ENCODE measurements at regions not wholly inside any gene's neighbourhood (a gene's known extent, or its start where the extent isn't known, plus 50 kb on each side); places are given as distances from the start of the nearest gene placed in this dataset.

DNA sequence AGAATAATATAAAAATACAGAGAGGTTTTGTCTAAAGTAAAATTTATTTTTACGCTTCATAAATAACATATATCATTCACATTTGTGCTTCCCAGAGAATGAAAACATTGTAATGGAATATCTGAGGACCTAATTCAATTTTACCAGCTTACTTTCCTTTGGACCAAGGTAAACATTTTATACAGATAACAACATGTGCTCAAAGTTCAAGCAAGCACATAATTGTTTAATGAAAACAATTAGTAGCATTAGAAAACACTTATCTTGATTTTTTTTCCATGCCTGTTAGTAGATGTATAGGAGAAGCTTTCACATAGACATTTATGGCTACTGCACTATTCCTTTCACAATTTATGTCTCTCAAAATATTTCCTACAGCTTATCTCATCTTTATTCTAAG is 400.0 kb downstream of the ZIC1 start:
- POLR2A ChIA-PET: no interaction called here
- CTCF ChIA-PET: no interaction called here
- no peak overlapping the region for H3K27ac Mint-ChIP-seq (ENCODE audit: low read depth, unreplicated experiment)
- H3K4me3 Mint-ChIP-seq (ENCODE audit: unreplicated experiment): no peak overlapping the region
- intact Hi-C loops (cut with micrococcal nuclease): no loop called here
- H3K36me3 Mint-ChIP-seq (ENCODE audit: insufficient read depth, unreplicated experiment): no peaks in the 10 kb centered on the region
- H3K27me3 Mint-ChIP-seq (ENCODE audit: insufficient read depth, unreplicated experiment): peaks cover 32% of the 10 kb centered on the region
- BruUV-seq (replicated peaks): no TSS peak
- no peaks in the 10 kb centered on the region for H3K9me3 Mint-ChIP-seq (ENCODE audit: unreplicated experiment)
- DNase-seq (ENCODE audit: unreplicated experiment): no peak
- no peaks in the 10 kb centered on the region for H3K4me1 Mint-ChIP-seq (ENCODE audit: insufficient read depth, unreplicated experiment)
- no peak for TF ChIP-seq CTCF (IDR thresholded peaks at IDR 0.05; ENCODE audit: unreplicated experiment)

DNA sequence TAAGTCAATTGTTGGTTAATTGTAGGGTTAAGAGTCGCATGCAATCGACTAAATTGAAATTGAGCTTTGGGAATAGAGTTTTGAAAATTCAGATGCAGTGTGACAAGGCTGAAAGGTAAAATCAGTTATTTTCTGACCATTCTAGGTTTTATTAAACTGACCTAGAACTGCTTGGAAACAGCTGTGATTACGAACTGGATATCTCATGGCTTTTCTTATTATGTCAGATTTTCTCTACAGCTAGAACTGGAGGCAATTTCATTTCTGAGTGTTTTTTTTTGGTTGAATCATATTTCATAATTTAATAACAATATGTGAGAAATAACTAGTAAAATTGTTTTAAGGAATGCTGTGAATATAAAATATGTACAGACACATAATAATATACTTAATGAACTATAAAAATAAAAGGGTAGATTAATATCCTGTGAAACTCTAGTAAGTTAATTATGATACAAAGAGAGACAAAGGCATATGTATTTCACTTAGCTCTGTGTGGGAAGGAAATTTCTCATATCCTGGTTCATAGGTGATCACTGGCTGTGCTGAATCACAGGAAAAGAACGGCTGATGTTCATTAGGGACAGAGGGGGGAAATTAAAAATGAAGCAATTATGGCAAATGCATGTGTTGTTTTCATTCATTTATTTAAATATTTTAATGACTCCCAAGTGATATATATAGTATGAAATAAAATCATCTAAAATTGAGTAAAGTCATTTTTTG is 403.2 kb downstream of the ZIC1 start:
- no peak for DNase-seq (ENCODE audit: unreplicated experiment)
- no peak overlapping the region for H3K4me3 Mint-ChIP-seq (ENCODE audit: unreplicated experiment)
- POLR2A ChIA-PET: interaction anchor here (0.6 kb wide), 1 partner anchor 1636 kb away, joined by 3 read pairs; no protein-coding TSS in a partner anchor

DNA sequence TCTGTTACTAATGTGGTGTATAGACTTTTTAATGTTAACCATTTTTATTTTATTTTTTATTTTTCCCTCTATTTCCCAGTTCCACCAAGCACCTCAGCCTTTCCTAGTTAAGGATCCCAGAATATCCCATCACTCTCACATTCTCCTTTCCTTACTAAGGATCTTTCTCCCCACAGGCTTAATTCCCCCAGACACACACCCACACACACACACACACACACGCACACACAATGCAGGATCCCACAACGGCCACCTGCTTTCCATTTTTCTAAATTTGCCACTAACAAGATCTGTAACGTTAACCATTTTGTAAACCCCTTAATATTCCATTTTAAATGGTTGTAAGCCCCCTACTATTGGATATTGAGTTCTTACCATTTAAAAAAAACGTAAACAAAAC is 404.1 kb downstream of the ZIC1 start:
- Mint-ChIP-seq H3K4me3 (ENCODE audit: unreplicated experiment) (no peak overlapping the region), H3K27ac (ENCODE audit: low read depth, unreplicated experiment) (no peak overlapping the region), H3K9me3 (ENCODE audit: unreplicated experiment) (no peaks in the 10 kb centered on the region), H3K4me1 (ENCODE audit: insufficient read depth, unreplicated experiment) (no peaks in the 10 kb centered on the region), H3K36me3 (ENCODE audit: insufficient read depth, unreplicated experiment) (no peaks in the 10 kb centered on the region), H3K27me3 (ENCODE audit: insufficient read depth, unreplicated experiment) (peaks cover 32% of the 10 kb centered on the region)
- no peak for TF ChIP-seq CTCF (IDR thresholded peaks at IDR 0.05; ENCODE audit: unreplicated experiment)
- intact Hi-C loops (cut with micrococcal nuclease): no loop called here
- POLR2A ChIA-PET: interaction anchor here (0.6 kb wide), 1 partner anchor 65 kb away, joined by 4 read pairs; no protein-coding TSS in a partner anchor
- BruUV-seq (replicated peaks): no TSS peak
- CTCF ChIA-PET: no interaction called here
- no peak for DNase-seq (ENCODE audit: unreplicated experiment)

More for the DNA sequence above, 403.2 kb downstream of the ZIC1 start:
- TF ChIP-seq CTCF (IDR thresholded peaks at IDR 0.05; ENCODE audit: unreplicated experiment): no peak
- H3K27ac Mint-ChIP-seq (ENCODE audit: low read depth, unreplicated experiment): no peak overlapping the region
- H3K4me1 Mint-ChIP-seq (ENCODE audit: insufficient read depth, unreplicated experiment): no peaks in the 10 kb centered on the region
- CTCF ChIA-PET: no interaction called here
- intact Hi-C loops (cut with micrococcal nuclease): no loop called here
- H3K27me3 Mint-ChIP-seq (ENCODE audit: insufficient read depth, unreplicated experiment): peaks cover 32% of the 10 kb centered on the region
- H3K9me3 Mint-ChIP-seq (ENCODE audit: unreplicated experiment): no peaks in the 10 kb centered on the region
- no TSS peak for BruUV-seq (replicated peaks)
- H3K36me3 Mint-ChIP-seq (ENCODE audit: insufficient read depth, unreplicated experiment): no peaks in the 10 kb centered on the region

DNA sequence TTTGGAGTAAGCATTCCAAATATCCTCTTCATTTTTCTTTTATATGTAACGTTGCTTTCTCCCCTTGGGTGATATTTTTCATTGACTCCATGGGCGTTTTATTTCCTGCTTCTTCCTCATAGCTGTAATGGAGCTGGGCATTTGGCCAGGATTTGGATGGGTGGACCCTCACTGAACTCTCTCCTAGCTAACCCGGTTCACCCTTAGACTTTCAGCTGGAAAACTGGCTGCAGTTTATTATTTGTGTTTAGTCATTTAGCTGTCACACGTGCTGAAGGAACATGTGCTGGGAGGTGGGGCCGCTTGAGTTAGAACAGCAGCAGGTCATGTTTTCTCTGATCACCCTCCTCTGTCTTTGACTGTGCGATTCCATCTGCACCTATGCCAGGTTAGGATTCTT is 407.6 kb downstream of the ZIC1 start:
- intact Hi-C loops (cut with micrococcal nuclease): no loop called here
- Mint-ChIP-seq H3K27ac (ENCODE audit: low read depth, unreplicated experiment) (no peak overlapping the region), H3K9me3 (ENCODE audit: unreplicated experiment) (no peaks in the 10 kb centered on the region), H3K4me3 (ENCODE audit: unreplicated experiment) (no peak overlapping the region), H3K36me3 (ENCODE audit: insufficient read depth, unreplicated experiment) (no peaks in the 10 kb centered on the region), H3K27me3 (ENCODE audit: insufficient read depth, unreplicated experiment) (peaks cover 4% of the 10 kb centered on the region), H3K4me1 (ENCODE audit: insufficient read depth, unreplicated experiment) (no peaks in the 10 kb centered on the region)
- ChIA-PET CTCF (interaction anchor here (0.8 kb wide), 1 partner anchor 553 kb away, joined by 4 read pairs; no protein-coding TSS in a partner anchor), POLR2A (no interaction called here)
- TF ChIP-seq CTCF (IDR thresholded peaks at IDR 0.05; ENCODE audit: unreplicated experiment): no peak
- BruUV-seq (replicated peaks): no TSS peak
- DNase-seq (ENCODE audit: unreplicated experiment): no peak
